ENCODE measurements at regions not wholly inside any gene's neighbourhood (a gene's known extent, or its start where the extent isn't known, plus 50 kb on each side); places are given as distances from the start of the nearest gene placed in this dataset.

DNA sequence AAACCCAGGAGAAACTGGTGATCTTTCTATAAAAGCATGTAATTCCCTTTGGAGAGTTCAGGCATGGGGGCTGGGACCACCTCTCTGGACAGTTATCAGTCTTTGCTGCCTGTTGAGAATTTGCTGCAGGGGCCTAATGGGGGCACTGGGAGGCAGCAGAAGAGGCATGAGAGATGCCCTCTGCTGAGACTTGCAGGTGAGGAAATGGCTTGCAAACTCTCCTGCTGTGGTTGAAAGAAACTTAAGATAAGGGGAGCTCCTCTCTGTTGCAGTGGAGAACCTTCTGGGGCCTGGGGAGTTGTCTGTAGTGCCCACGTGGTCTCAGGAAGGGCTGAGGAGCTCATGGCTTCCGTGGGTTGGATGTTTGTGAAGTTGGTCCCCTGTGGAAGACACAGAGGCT lies 301.1 kb upstream of the FOXF1 start:
- Histone ChIP-seq H3K36me3 (replicated peaks; ENCODE audit: insufficient read depth, low read length) (no peaks in the 10 kb centered on the region), H3F3A (ENCODE audit: insufficient read depth, low read length) (no peaks in the 10 kb centered on the region), H3K4me3 (ENCODE audit: low read length) (no peak overlapping the region), H3K9me3 (replicated peaks; ENCODE audit: insufficient read depth, low read length) (no peaks in the 10 kb centered on the region), H3K27me3 (replicated peaks; ENCODE audit: insufficient read depth, low read length) (peaks cover 5% of the 10 kb centered on the region), H3K79me2 (ENCODE audit: low read length) (no peaks in the 10 kb centered on the region), H3K4me2 (ENCODE audit: low read depth, low read length) (no peak overlapping the region), H3K9me2 (replicated peaks; ENCODE audit: insufficient read depth, low read length) (no peaks in the 10 kb centered on the region), H3K4me1 (ENCODE audit: low read length) (no peaks in the 10 kb centered on the region), H4K20me1 (ENCODE audit: insufficient read depth, low read length) (no peaks in the 10 kb centered on the region), H2AFZ (ENCODE audit: low read length) (no peak overlapping the region), H3K27ac (ENCODE audit: low read length) (no peak overlapping the region), H3K9ac (ENCODE audit: low read length) (no peak overlapping the region)
- TF ChIP-seq EZH2 (optimal IDR thresholded peaks at IDR 0.05; ENCODE audit: low read depth, low read length) (no peak), EZH2phosphoT487 (IDR thresholded peaks at IDR 0.05; ENCODE audit: low read length) (no peak)
- TF ChIP-seq, protein P1, sequence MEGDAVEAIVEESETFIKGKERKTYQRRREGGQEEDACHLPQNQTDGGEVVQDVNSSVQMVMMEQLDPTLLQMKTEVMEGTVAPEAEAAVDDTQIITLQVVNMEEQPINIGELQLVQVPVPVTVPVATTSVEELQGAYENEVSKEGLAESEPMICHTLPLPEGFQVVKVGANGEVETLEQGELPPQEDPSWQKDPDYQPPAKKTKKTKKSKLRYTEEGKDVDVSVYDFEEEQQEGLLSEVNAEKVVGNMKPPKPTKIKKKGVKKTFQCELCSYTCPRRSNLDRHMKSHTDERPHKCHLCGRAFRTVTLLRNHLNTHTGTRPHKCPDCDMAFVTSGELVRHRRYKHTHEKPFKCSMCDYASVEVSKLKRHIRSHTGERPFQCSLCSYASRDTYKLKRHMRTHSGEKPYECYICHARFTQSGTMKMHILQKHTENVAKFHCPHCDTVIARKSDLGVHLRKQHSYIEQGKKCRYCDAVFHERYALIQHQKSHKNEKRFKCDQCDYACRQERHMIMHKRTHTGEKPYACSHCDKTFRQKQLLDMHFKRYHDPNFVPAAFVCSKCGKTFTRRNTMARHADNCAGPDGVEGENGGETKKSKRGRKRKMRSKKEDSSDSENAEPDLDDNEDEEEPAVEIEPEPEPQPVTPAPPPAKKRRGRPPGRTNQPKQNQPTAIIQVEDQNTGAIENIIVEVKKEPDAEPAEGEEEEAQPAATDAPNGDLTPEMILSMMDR (IDR thresholded peaks at IDR 0.05; ENCODE audit: low read length): no peak
- DNase-seq: no peak

DNA sequence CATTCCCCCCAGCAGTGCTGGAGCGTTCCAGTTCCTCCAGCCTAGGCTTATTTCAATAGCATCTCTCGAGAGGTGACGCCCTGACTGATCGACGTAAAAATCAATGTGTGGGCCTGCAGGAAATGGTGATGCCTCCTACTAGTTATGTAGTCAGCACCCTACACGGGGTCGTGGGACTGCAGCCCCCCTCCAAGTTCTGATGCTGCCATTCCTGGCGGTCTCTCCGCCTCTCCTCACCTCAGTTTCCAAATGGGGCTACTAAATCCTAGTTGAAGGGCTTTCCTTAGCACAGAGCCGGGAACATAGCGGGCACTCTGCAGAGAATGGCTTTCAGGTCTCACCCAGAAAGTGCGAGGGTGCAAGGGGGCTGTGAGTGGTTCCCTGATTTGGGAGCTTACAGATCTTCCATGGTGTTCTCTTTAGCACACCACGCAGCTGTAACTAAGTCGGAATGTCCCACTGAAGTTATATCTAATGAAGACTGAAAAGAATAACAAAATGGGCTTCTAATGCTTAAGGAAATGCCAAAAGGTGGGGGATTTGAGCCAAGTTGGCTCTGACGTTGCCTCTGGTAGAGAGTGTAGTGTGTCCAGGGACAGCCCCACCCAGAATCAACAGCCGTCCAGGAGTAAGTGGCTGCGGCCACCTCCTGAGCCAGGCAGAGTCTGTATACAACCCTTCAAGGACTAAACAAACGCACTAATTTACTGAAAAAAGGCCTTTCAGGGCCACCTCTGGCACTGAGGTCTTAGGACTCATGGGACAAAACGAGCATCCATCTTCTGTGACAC lies 299.7 kb upstream of the FOXF1 start:
- H3K9ac ChIP-seq (ENCODE audit: low read length): no peak overlapping the region
- no peaks in the 10 kb centered on the region for H3K36me3 ChIP-seq (replicated peaks; ENCODE audit: insufficient read depth, low read length)
- no peak for DNase-seq
- no peaks in the 10 kb centered on the region for H3F3A ChIP-seq (ENCODE audit: insufficient read depth, low read length)
- no peaks in the 10 kb centered on the region for H4K20me1 ChIP-seq (ENCODE audit: insufficient read depth, low read length)
- no peaks in the 10 kb centered on the region for H3K9me2 ChIP-seq (replicated peaks; ENCODE audit: insufficient read depth, low read length)
- no peak overlapping the region for H2AFZ ChIP-seq (ENCODE audit: low read length)
- no peak overlapping the region for H3K4me3 ChIP-seq (ENCODE audit: low read length)
- TF ChIP-seq, protein P1 (IDR thresholded peaks at IDR 0.05; ENCODE audit: low read length): no peak
- no peak for TF ChIP-seq EZH2phosphoT487 (IDR thresholded peaks at IDR 0.05; ENCODE audit: low read length)
- TF ChIP-seq EZH2 (optimal IDR thresholded peaks at IDR 0.05; ENCODE audit: low read depth, low read length): no peak
- no peak overlapping the region for H3K4me2 ChIP-seq (ENCODE audit: low read depth, low read length)
- H3K9me3 ChIP-seq (replicated peaks; ENCODE audit: insufficient read depth, low read length): no peaks in the 10 kb centered on the region
- H3K79me2 ChIP-seq (ENCODE audit: low read length): no peaks in the 10 kb centered on the region
- H3K4me1 ChIP-seq (ENCODE audit: low read length): no peaks in the 10 kb centered on the region
- no peak overlapping the region for H3K27ac ChIP-seq (ENCODE audit: low read length)
- H3K27me3 ChIP-seq (replicated peaks; ENCODE audit: insufficient read depth, low read length): no peaks in the 10 kb centered on the region; the same call in 1 of the 2 replicates

DNA sequence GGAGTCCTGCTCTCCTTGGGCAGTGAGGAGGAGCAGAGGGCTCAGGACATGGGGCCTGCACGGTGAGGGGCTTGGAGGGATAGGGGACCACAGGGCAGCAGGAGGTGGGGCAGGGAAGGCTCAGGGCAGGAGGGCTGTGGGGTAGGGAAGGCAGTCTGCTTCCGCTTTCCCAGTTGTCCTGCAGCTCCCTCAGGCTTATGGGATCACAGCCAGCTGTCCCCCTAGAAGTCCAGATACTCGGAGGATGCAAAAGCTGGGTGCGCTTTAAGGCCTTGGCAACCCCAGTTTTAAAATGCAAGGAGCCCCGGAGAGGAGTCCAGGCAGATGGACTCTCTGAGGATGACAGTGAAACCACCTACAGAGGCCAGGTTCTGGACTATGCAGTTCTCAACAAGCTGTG lies 299.1 kb upstream of the FOXF1 start:
- Histone ChIP-seq H3K4me3 (ENCODE audit: low read length) (no peak overlapping the region), H4K20me1 (ENCODE audit: insufficient read depth, low read length) (no peaks in the 10 kb centered on the region), H3K9ac (ENCODE audit: low read length) (no peak overlapping the region), H3K27me3 (replicated peaks; ENCODE audit: insufficient read depth, low read length) (no peaks in the 10 kb centered on the region; the same call in 1 of the 2 replicates), H3K36me3 (replicated peaks; ENCODE audit: insufficient read depth, low read length) (no peaks in the 10 kb centered on the region), H3K27ac (ENCODE audit: low read length) (no peak overlapping the region), H2AFZ (ENCODE audit: low read length) (no peak overlapping the region), H3F3A (ENCODE audit: insufficient read depth, low read length) (no peaks in the 10 kb centered on the region), H3K9me2 (replicated peaks; ENCODE audit: insufficient read depth, low read length) (no peaks in the 10 kb centered on the region), H3K9me3 (replicated peaks; ENCODE audit: insufficient read depth, low read length) (no peaks in the 10 kb centered on the region), H3K4me1 (ENCODE audit: low read length) (no peaks in the 10 kb centered on the region), H3K79me2 (ENCODE audit: low read length) (no peaks in the 10 kb centered on the region), H3K4me2 (ENCODE audit: low read depth, low read length) (no peak overlapping the region)
- no peak for DNase-seq
- TF ChIP-seq, protein P1 (IDR thresholded peaks at IDR 0.05; ENCODE audit: low read length): no peak
- TF ChIP-seq EZH2phosphoT487 (IDR thresholded peaks at IDR 0.05; ENCODE audit: low read length) (no peak), EZH2 (optimal IDR thresholded peaks at IDR 0.05; ENCODE audit: low read depth, low read length) (no peak)
